ENCODE measurements at regions not wholly inside any gene's neighbourhood (a gene's known extent, or its start where the extent isn't known, plus 50 kb on each side); places are given as distances from the start of the nearest gene placed in this dataset.

- DNase-seq (ENCODE audit: low spot score), result no peak
- no peak for TF ChIP-seq CTCF (IDR thresholded peaks at IDR 0.05; ENCODE audit: extremely low read depth, missing control alignments)
Observed at GRCh38 chr6:33950472-33950881, 146.7 kb upstream of the MLN start.

GRCh38 chr6:33949877-33950435 is 146.2 kb upstream of the MLN start:
- no peak for TF ChIP-seq CTCF (IDR thresholded peaks at IDR 0.05; ENCODE audit: extremely low read depth, missing control alignments)
- DNase-seq (ENCODE audit: low spot score), result no peak

- no peak for TF ChIP-seq CTCF (IDR thresholded peaks at IDR 0.05; ENCODE audit: extremely low read depth, missing control alignments)
- no peak for DNase-seq (ENCODE audit: low spot score)
Observed at GRCh38 chr6:33949111-33949510, 145.3 kb upstream of the MLN start.

- DNase-seq (ENCODE audit: low spot score), result no peak
- TF ChIP-seq CTCF (IDR thresholded peaks at IDR 0.05; ENCODE audit: extremely low read depth, missing control alignments), result no peak
Observed at GRCh38 chr6:33947916-33948594, 144.3 kb upstream of the MLN start.

- no peak for DNase-seq (ENCODE audit: low spot score)
- no peak for TF ChIP-seq CTCF (IDR thresholded peaks at IDR 0.05; ENCODE audit: extremely low read depth, missing control alignments)
Observed at GRCh38 chr6:33947047-33947446, 143.2 kb upstream of the MLN start.

- DNase-seq (ENCODE audit: low spot score), result no peak
- TF ChIP-seq CTCF (IDR thresholded peaks at IDR 0.05; ENCODE audit: extremely low read depth, missing control alignments), result no peak
Observed at GRCh38 chr6:33945931-33946330, 142.1 kb upstream of the MLN start.

GRCh38 chr6:33944686-33945411 is 141.0 kb upstream of the MLN start:
- no peak for DNase-seq (ENCODE audit: low spot score)
- TF ChIP-seq CTCF (IDR thresholded peaks at IDR 0.05; ENCODE audit: extremely low read depth, missing control alignments), result no peak
